GM23338 (cell line): ENCODE measurements at regions not wholly inside any gene's neighbourhood (a gene's known extent, or its start where the extent isn't known, plus 50 kb on each side); places are given as distances from the start of the nearest gene placed in this dataset.

Experiments
- ATAC-seq: fragments of 200-7000 bp; cut with Tn5 transposase; 3 replicates; pipeline ENCODE4 v1.9.1; 2020
- DNase-seq: peaks from one replicate; pipeline ENCODE4 v3.0.0-alpha.2; 2015; ENCODE audit warnings: low spot score
- H2AFZ ChIP-seq: fragments of 200-600 bp; sonication (generic); 2 replicates; pipeline ENCODE4 v1.8.0; 2016; ENCODE audit warnings: antibody characterized with exemption, mild to moderate bottlenecking, moderate library complexity
- H3F3A ChIP-seq: fragments of 200-600 bp; sonication (generic); replicated peaks from 2 replicates; pipeline ENCODE4 v1.8.0; 2017; ENCODE audit warnings: antibody characterized with exemption, mixed run types, low read depth
- H3K27ac ChIP-seq: fragments of 200-600 bp; sonication (generic); 2 replicates; pipeline ENCODE4 v1.6.1; 2016; ENCODE audit warnings: low read depth
- H3K27me3 ChIP-seq: fragments of 200-600 bp; sonication (generic); 2 replicates; pipeline ENCODE4 v1.8.0; 2016; ENCODE audit warnings: mild to moderate bottlenecking, mixed run types, moderate library complexity; ENCODE audit not compliant: insufficient read depth
- H3K36me3 ChIP-seq: fragments of 200-600 bp; sonication (generic); 2 replicates; pipeline ENCODE4 v1.8.0; 2016; ENCODE audit warnings: mild to moderate bottlenecking; ENCODE audit not compliant: insufficient read depth
- H3K4me1 ChIP-seq: fragments of 200-600 bp; sonication (generic); 2 replicates; pipeline ENCODE4 v1.8.0; 2016; ENCODE audit warnings: mild to moderate bottlenecking, moderate library complexity; ENCODE audit not compliant: insufficient read depth
- H3K4me2 ChIP-seq: fragments of 200-600 bp; sonication (generic); 2 replicates; pipeline ENCODE4 v1.7.1; 2017; ENCODE audit warnings: mixed run types
- H3K4me3 ChIP-seq: fragments of 200-600 bp; sonication (generic); 2 replicates; pipeline ENCODE4 v1.6.1; 2016; ENCODE audit warnings: mixed run types
- H3K79me2 ChIP-seq: fragments of 200-600 bp; sonication (generic); replicated peaks from 2 replicates; pipeline ENCODE4 v1.8.0; 2017; ENCODE audit warnings: mild to moderate bottlenecking; ENCODE audit not compliant: insufficient read depth
- H3K9me2 ChIP-seq: fragments of 200-600 bp; sonication (generic); 2 replicates; pipeline ENCODE4 v1.8.0; 2017; ENCODE audit not compliant: insufficient read depth
- H4K20me1 ChIP-seq: fragments of 200-600 bp; sonication (generic); replicated peaks from 2 replicates; pipeline ENCODE4 v1.8.0; 2017; ENCODE audit warnings: mild to moderate bottlenecking; ENCODE audit not compliant: insufficient read depth
- H3K27ac Mint-ChIP-seq: 2 replicates; pipeline ENCODE4 v1.8.0; 2020; ENCODE audit warnings: inconsistent platforms, mild to moderate bottlenecking, moderate library complexity, mixed read lengths
- H3K27me3 Mint-ChIP-seq: 3 replicates; pipeline ENCODE4 v1.8.0; 2022; ENCODE audit warnings: low read depth, mild to moderate bottlenecking, moderate library complexity, mixed read lengths, inconsistent platforms; ENCODE audit not compliant: insufficient read depth, poor library complexity
- H3K36me3 Mint-ChIP-seq: 3 replicates; pipeline ENCODE4 v1.8.0; 2021; ENCODE audit warnings: low read depth, mild to moderate bottlenecking, inconsistent platforms, moderate library complexity, mixed read lengths
- H3K4me1 Mint-ChIP-seq: 3 replicates; pipeline ENCODE4 v1.8.0; 2020; ENCODE audit warnings: mild to moderate bottlenecking, inconsistent platforms, mixed read lengths
- H3K4me3 Mint-ChIP-seq: 3 replicates; pipeline ENCODE4 v1.8.0; 2021; ENCODE audit warnings: moderate library complexity, mild to moderate bottlenecking, inconsistent platforms, mixed read lengths
- H3K9me3 Mint-ChIP-seq: 3 replicates; pipeline ENCODE4 v1.8.0; 2020; ENCODE audit warnings: moderate library complexity, mild to moderate bottlenecking, inconsistent platforms, mixed read lengths
- CREB1 ChIP-seq: fragments of 250-450 bp; sonication (Bioruptor Pico); IDR thresholded peaks from 2 replicates; pipeline ENCODE4 v1.5.0; 2020; ENCODE audit warnings: low read depth, mild to moderate bottlenecking, moderate library complexity
- CTCF ChIP-seq, 2 experiments: fragments of 200-600 bp in 1 of 2; sonication (generic) in 1 of 2; conservative IDR thresholded peaks; 2 replicates each; pipeline versions ENCODE4 v1.5.1 to v1.6.1; 2016 to 2017; ENCODE audit warnings: antibody characterized with exemption in 2 of 2, low read depth in 2 of 2, mild to moderate bottlenecking in 2 of 2, moderate library complexity in 1 of 2
- ETS1 ChIP-seq: IDR thresholded peaks from 2 replicates; pipeline ENCODE4 v1.6.1; 2016; ENCODE audit warnings: antibody characterized with exemption
- EZH2 ChIP-seq: fragments of 200-600 bp; sonication (generic); IDR thresholded peaks from one replicate; pipeline ENCODE4 v1.8.0; 2017; ENCODE audit warnings: antibody characterized with exemption, mild to moderate bottlenecking, low read depth; ENCODE audit not compliant: unreplicated experiment
- EZH2phosphoT487 ChIP-seq: fragments of 200-600 bp; sonication (generic); IDR thresholded peaks from one replicate; pipeline ENCODE4 v1.8.1; 2018; ENCODE audit warnings: antibody characterized with exemption; ENCODE audit not compliant: unreplicated experiment
- JUNB ChIP-seq: IDR thresholded peaks from one replicate; pipeline ENCODE4 v1.6.1; 2016; ENCODE audit warnings: antibody characterized with exemption; ENCODE audit not compliant: unreplicated experiment
- NANOG ChIP-seq: IDR thresholded peaks from 2 replicates; pipeline ENCODE4 v1.6.1; 2016; ENCODE audit warnings: antibody characterized with exemption, borderline replicate concordance
- REST ChIP-seq: IDR thresholded peaks from one replicate; pipeline ENCODE4 v1.6.1; 2018; ENCODE audit warnings: antibody characterized with exemption; ENCODE audit not compliant: unreplicated experiment
- STAT1 ChIP-seq: IDR thresholded peaks from one replicate; pipeline ENCODE4 v1.6.1; 2016; ENCODE audit warnings: antibody characterized with exemption; ENCODE audit not compliant: unreplicated experiment
- ZNF331 ChIP-seq: fragments of 250-450 bp; sonication (Bioruptor Pico); IDR thresholded peaks from 2 replicates; pipeline ENCODE4 v1.5.0; 2020; ENCODE audit warnings: low read depth, mild to moderate bottlenecking, moderate library complexity

- TF ChIP-seq STAT1 = no peak
- no peak for TF ChIP-seq REST
- no peak for TF ChIP-seq ETS1
- no peak for TF ChIP-seq CTCF (conservative IDR thresholded peaks at IDR 0.05; ENCODE audit: low read depth in 2 of 2)
- no peak for TF ChIP-seq CREB1 (CRISPR knock-in tag)
These were observed 855.6 kb downstream of the SLC16A7 start (continued) for GRCh38 chr12:60451457-60451856.

GRCh38 chr12:60465060-60465459, 869.2 kb downstream of the SLC16A7 start:
- no peak for ATAC-seq
- H3K79me2 ChIP-seq = no peaks in the 10 kb centered on the region
- no peaks in the 10 kb centered on the region for H3K4me1 Mint-ChIP-seq
- no peak overlapping the region for H3K4me3 Mint-ChIP-seq
- no peak overlapping the region for H3K27ac ChIP-seq
- no peak overlapping the region for H3K27ac Mint-ChIP-seq
- H3K4me3 ChIP-seq = no peak overlapping the region
- no peaks in the 10 kb centered on the region for H3F3A ChIP-seq
- no peaks in the 10 kb centered on the region for H3K36me3 Mint-ChIP-seq
- no peaks in the 10 kb centered on the region for H3K36me3 ChIP-seq
- no peak overlapping the region for H3K4me2 ChIP-seq
- no peak overlapping the region for H2AFZ ChIP-seq
- H3K9me2 ChIP-seq = no peaks in the 10 kb centered on the region
- no peaks in the 10 kb centered on the region for H3K4me1 ChIP-seq
- DNase-seq = no peak
- no peaks in the 10 kb centered on the region for H3K9me3 Mint-ChIP-seq
- no peaks in the 10 kb centered on the region for H3K27me3 ChIP-seq
- no peaks in the 10 kb centered on the region for H3K27me3 Mint-ChIP-seq
- H4K20me1 ChIP-seq = no peaks in the 10 kb centered on the region
- TF ChIP-seq EZH2phosphoT487 (no peak), JUNB (no peak), CREB1 (CRISPR knock-in tag) (no peak), REST (no peak), ZNF331 (no peak), NANOG (no peak), EZH2 (no peak), CTCF (conservative IDR thresholded peaks at IDR 0.05; ENCODE audit: low read depth in 2 of 2) (no peak)
